Breast epithelium (tissue), 3 donors: ENCODE measurements at regions not wholly inside any gene's neighbourhood (a gene's known extent, or its start where the extent isn't known, plus 50 kb on each side); places are given as distances from the start of the nearest gene placed in this dataset.

Experiments used
- CTCF ChIP-seq, 3 donors: fragments of 450-650 bp; IDR thresholded peaks; one replicate each; pipeline ENCODE4 v1.5.1; 2016 to 2017; ENCODE audit warnings: antibody characterized with exemption in 3 of 3, mild to moderate bottlenecking in 3 of 3, moderate library complexity in 3 of 3
- POLR2A ChIP-seq: fragments of 450-650 bp; IDR thresholded peaks from one replicate; pipeline ENCODE4 v1.6.1; 2016; ENCODE audit warnings: antibody characterized with exemption, mild to moderate bottlenecking, moderate library complexity
- POLR2AphosphoS5 ChIP-seq, 3 donors: sonication (generic); formaldehyde crosslinking; IDR thresholded peaks; one replicate each; pipeline ENCODE4 v1.6.1; 2017; ENCODE audit warnings: antibody characterized with exemption in 3 of 3

- TF ChIP-seq CTCF (IDR thresholded peaks at IDR 0.05) (no peak), POLR2A (no peak), POLR2AphosphoS5 (IDR thresholded peaks at IDR 0.05) (no peak)
Measured at GRCh38 chr6:85360794-85361642, 88.9 kb upstream of the NT5E start.
